GM19023 (cell line): ENCODE measurements at regions not wholly inside any gene's neighbourhood (a gene's known extent, or its start where the extent isn't known, plus 50 kb on each side); places are given as distances from the start of the nearest gene placed in this dataset.

Experiments
- ATAC-seq: cut with Tn5 transposase; IDR thresholded peaks from one replicate; pipeline ENCODE4 v1.9.1; 2021; ENCODE audit warnings: mild to moderate bottlenecking, moderate library complexity; ENCODE audit not compliant: unreplicated experiment

- peak; percentile 77 for ATAC-seq
These were observed 218.1 kb downstream of the WDR11 start for GRCh38 chr10:121069061-121069850.

GRCh38 chr10:121070275-121071070, 219.3 kb downstream of the WDR11 start:
- ATAC-seq = no peak

DNA sequence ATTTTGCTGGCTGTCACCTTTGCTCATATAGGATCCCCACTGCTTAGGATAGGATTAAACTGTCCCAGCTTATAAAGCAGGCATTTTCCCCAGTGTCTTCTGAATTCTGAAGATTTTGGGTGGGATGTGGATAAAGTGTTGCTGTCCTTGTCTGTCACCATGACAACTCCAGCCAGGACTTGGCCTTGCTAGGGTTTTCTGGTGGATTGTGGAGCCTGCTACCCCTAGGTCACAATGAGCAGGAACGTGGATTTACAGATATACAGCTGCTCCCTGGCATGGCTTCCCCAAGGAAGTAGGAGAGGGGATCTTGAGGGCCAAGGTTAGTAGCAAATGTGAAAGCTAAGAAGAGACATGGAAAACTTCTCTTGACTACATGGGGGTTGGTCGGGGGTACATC, 220.7 kb downstream of the WDR11 start:
- ATAC-seq = no peak

DNA sequence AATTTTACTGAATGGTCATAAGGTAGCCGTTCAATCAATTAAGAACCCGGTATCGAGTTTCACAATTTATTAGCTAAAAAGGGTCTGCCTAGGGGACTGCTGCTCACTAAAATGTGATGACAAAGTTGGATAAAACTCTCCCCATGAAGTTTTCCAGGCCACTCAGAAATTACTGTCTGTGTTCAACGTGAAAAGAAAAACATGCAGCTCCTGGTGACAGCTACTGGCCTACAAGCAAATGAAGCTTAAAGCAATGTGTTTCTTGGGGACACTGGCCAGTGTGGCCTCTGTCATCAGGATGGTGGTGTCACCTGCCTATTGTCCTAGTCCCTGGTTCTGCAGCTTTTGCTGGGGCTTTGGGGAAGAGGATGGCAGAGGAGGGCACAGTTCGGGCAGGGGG, 222.6 kb downstream of the WDR11 start:
- ATAC-seq = no peak

GRCh38 chr10:121076776-121077715, 225.9 kb downstream of the WDR11 start:
- no peak for ATAC-seq

DNA sequence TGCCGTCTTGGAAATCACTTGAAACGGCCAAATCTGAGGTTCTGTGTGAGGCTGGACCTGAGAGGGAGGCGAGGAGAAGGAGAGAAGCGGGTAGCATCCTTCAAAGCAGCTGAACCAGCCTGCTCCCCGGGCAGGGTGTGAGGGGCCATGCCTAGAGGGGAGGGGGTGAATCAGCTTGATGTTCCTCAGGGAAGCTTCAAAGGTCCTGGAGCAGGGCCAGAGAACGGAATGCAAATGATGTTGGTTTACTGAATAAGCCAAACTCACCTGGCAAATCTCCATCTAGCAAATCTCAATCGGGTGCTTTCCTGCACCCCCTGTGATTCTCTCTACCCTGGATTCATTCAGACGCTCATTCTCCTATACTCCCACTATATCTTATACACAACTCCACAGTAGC, 226.9 kb downstream of the WDR11 start:
- ATAC-seq = no peak

- ATAC-seq = no peak
These were observed 227.5 kb downstream of the WDR11 start for GRCh38 chr10:121078672-121079102.

GRCh38 chr10:121079226-121079625, 228.1 kb downstream of the WDR11 start:
- ATAC-seq = no peak

- no peak for ATAC-seq
These were observed 229.2 kb downstream of the WDR11 start for GRCh38 chr10:121080281-121080891.

- ATAC-seq = no peak
These were observed 230.1 kb downstream of the WDR11 start for GRCh38 chr10:121081306-121081705.

DNA sequence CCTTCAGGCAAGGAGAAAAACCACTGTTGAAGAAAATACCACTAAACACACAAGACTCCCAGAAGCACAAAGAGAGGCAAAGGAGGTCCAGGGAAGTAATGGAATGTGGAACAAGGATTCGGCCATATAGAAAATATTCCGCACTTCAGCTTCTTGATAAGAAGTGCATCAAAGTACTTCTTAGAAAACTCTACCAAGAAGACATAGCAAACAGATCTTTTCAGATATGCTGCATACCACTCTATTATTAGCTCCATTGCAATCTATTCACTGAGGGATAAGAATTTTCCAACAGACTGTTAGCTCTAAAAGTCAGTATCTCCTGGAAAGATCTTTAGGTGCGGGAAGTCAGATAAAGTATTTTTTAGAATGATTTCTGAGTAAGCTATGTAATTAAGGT, 231.8 kb downstream of the WDR11 start:
- ATAC-seq = no peak

- ATAC-seq = no peak
These were observed 233.0 kb downstream of the WDR11 start for GRCh38 chr10:121084016-121084674.

DNA sequence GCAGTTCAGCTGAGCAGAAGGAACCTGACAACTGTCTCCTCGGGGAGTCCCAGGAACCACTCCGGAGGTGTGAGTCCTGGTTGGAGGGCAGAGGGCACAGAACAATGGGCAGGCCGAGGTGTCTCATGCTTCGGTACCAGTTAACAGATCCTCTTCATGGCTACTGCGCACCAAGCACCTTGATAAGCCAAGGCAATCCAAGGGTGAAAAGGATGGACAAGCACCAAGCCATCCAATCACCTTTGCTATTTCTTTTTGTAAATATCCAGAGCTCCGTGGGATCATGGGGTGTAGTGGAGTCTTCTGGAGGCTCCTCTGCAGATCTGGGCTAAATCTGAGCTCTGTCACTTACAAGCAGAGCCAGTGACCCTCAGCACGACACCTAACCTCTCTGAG, 233.5 kb downstream of the WDR11 start:
- no peak for ATAC-seq

- no peak for ATAC-seq
These were observed 234.2 kb downstream of the WDR11 start for GRCh38 chr10:121085367-121085766.

DNA sequence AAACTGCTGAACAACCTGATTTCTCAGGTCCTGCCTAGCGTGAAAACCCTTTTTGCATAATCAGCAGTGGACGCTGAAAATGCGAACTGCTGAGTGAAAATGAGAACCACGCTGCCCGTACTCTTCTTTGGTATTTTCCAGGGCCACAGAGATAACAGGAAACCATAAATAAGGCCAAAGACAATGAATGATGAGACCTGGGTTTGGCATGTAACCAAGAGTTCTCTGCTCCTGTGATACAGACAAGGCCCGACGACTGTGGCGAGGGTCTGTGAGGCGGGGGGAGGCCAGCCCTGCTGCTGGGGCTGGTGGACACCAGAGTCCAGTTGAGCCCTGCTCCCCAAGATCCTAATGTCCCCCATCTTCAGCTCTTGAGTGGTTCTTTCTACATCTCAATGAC, 236.0 kb downstream of the WDR11 start:
- no peak for ATAC-seq

GRCh38 chr10:121087688-121088087, 236.5 kb downstream of the WDR11 start:
- ATAC-seq = no peak

DNA sequence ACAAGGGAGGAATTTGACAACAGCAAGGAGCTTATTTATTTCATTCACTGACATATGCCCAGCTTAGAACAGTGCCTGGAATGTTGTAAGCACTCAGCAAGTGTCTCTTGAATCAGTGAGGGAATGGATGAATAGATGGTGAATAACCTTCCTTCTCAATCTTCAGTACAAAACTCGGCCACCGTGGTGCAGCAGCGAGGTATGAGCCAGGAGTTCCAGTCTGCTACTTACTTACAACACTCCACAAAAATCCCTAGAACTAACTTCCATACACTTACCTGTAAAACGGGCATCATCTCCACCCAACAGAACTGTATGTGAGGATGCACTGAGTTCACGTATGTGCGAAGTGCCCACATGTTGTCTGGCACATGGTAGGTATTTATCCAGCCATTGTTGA, 237.4 kb downstream of the WDR11 start:
- ATAC-seq = no peak

DNA sequence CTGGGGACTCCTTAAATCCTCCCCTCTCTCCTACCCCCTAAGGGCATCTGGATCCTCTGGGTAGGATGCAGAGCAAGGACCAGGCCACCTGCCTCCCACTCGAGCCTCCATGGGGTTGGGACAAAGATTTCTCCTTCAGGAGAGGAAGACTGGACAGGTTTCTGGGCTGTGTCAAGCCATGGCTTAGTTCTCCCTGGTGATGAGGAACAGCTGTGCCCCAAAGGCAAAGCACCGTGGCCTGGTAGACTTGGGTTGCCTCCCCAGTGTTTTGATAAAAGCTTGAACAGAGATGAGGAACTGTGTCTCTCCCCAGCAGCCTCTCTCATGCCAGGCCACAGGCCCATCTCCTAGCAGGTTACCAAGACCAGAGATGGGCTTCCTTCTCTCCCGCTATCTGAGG, 238.3 kb downstream of the WDR11 start:
- no peak for ATAC-seq

GRCh38 chr10:121091961-121092719, 241.0 kb downstream of the WDR11 start:
- ATAC-seq = no peak
